T47D (cell line): ENCODE measurements at regions not wholly inside any gene's neighbourhood (a gene's known extent, or its start where the extent isn't known, plus 50 kb on each side); places are given as distances from the start of the nearest gene placed in this dataset.
"Not testable (repeated sequence)": the region's sequence is repeated elsewhere in the genome, so short reads cannot be mapped to it uniquely, and the experiment has no call there.

Experiments
- DNase-seq, 2 experiments: peaks; one replicate each; pipeline versions ENCODE4 v3.0.0 to v3.0.0-alpha.2; 2011 to 2012; ENCODE audit warnings: low read depth in 1 of 2, low spot score in 1 of 2
- JUND ChIP-seq: IDR thresholded peaks from 2 replicates; pipeline ENCODE4 v1.6.1; 2012; ENCODE audit warnings: low read depth
- in situ Hi-C: cut with HindIII; loops from 2 replicates; pipeline ENCODE4 v1.10.0; 2016; ENCODE audit warnings: low sequenced_read_pairs, low pct_unique_long_range_greater_than_20kb

DNA sequence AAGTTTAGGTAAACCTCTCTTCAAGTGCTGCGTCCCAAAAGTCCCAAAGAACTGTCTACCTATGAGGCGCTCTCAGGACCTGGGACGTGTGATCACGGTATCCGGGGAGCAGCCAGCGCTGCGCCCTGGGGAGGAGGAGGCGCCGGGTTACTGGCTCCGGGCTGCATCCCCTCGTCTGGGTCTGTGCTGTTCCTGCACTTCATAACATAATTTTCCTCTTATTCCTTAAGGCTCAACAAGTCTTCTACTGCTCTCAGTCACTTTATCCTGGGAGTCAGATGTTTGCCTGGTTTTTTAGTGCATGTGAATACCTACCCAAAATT lies 629.3 kb downstream of the PRIM2 start:
- in situ Hi-C loops: not testable (repeated sequence)

DNA sequence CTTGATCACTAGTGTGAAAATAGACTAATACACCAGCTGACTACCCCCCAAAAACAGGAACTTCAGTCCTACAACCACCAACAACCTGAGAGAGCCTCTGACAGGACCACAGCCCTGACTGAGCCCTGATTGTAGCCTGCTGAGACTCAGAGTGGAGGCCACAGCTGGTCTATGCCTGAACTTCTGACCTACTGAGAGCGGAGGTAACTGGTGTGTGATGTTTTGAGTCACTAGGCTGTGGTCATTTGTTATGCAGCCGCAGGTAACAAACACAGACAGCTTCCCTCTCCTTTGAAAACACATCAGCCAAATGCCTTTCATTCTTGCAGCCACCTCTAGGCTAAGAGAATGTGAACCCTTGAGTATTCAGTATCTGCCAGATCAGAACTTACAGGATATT lies 631.1 kb downstream of the PRIM2 start:
- DNase-seq, in situ Hi-C loops: not testable (repeated sequence)

More for the DNA sequence above, 629.3 kb downstream of the PRIM2 start:
- DNase-seq: not testable (repeated sequence)

GRCh38 chr6:57950430-57950829 lies 633.0 kb downstream of the PRIM2 start:
- in situ Hi-C loops, DNase-seq: not testable (repeated sequence)

DNA sequence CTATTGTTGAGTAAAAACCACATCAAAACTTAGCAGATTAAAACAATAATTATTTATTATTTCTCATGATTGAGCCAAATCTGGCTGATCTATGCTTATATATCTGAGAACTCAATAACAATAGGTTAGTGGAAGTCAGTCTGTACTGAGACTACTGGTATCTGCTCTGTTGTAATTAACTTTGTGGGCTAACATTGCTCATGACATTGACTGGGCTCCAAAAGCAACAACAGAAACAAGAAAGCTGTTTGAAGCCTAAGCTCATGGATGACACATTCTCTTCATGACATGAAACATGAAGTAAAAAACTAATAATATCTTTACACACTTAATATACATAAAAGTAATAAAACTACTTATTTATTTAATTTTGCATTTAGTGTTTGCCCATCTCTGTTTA lies 649.3 kb downstream of the PRIM2 start:
- DNase-seq, in situ Hi-C loops: not testable (repeated sequence)

DNA sequence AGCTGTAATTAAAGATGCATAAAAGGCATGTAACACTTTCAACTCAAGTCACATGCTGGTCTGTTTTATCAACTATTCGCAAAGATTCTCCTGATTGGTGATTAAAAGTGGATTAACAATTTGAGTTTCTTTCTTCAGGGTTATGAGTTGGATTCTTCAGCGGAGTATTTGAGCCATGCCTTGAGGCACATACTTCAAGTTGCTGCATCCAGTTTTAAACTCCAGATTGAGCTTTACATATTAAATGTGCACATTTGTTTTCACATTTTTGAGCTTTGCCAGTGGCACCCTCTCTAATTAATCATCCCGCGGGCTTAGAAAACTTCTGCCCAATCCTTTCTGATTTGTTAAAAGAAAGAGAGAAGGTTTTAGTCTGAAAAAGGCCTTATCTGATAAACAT lies 654.5 kb downstream of the PRIM2 start:
- DNase-seq, in situ Hi-C loops: not testable (repeated sequence)

DNA sequence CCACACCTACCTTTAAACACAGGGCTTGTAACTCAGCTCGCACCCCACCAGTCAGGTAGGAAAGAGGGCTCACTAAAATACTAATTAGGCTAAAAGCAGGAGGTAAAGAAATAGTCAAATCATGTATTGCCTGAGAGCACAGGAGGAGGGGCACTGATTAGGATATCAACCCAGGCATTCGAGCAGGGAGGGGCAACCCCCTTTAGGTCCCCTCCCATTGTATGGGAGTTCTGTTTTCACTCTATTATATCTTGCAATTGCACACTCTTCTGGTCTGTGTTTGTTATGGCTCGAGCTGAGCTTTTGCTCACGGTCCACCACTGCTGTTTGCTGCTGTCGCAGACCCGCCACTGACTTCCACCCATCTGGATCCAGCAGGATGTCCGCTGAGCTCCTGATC lies 657.2 kb downstream of the PRIM2 start:
- in situ Hi-C loops: no loop called here
- no peak for DNase-seq
- no peak for TF ChIP-seq JUND

DNA sequence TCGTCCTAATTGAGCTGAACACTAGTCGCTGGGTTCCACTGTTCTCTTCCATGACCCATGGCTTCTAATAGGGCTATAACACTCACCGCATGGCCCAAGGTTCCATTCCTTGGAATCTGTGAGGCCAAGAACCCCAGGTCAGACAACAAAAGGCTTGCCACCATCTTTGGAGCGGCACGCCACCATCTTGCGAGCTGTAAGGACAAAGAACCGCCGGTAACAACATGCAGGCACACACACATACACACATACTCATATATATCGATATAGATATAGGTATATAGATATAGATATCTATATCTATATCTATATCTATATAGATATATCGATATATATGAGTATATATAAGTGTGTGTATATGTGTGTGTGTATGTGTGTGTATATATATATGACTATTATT lies 657.7 kb downstream of the PRIM2 start:
- in situ Hi-C loops, DNase-seq: not testable (repeated sequence)

DNA sequence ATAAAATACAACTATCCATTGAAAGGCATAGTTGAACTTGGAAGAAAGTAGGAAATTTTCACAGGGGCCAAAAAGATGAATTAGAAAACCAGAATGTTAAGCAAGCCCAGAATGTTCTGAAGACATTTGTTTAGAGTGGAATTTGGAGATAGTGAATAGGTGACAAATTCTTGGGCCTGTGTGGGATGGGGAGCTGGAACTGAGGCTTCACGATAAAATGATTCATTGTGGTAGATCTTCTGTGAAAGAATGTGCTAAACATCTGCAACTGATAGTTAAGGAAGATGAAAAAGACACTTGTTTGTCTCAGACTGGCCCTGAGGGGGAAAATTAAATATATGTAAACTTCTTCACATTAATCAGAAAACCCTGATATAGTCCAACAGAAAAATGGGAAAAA lies 658.9 kb downstream of the PRIM2 start:
- DNase-seq, in situ Hi-C loops: not testable (repeated sequence)

DNA sequence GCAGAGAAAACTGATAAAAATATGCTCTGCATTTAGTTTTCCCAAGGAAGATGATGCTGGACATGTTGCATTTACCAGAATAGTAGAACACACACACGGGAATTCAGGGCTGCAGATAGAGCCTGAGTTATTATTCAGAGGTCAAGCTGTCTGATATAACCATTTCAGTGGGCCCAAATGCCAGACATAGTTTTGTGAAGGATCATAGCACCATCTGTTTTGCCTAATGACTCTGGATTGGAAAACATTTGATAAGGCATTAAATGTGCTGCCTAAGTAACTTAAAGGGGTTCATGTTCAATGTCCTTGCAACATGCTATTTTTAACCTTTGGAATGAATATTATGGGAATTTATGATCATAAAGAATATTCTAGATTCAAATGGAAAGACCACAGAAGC lies 666.2 kb downstream of the PRIM2 start:
- in situ Hi-C loops: not testable (repeated sequence)

DNA sequence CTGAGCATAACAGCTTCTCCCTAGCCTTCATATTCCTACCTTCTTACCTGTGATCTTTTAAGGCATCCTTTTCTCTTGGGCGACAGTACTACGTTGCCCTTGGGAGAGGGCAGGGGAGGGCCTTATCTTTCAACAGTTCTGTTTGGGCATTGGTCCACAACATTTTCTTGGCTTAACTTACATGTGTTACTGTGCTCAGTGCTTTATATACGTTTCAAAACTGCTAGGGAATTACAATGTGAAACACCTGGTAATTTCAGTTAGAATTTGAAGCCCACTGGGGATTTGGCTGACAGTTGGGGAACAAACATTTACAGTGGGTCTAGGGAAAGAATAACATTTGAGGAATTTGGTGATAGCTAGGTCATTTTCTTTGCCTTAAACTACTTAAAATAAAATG lies 667.1 kb downstream of the PRIM2 start:
- DNase-seq, in situ Hi-C loops: not testable (repeated sequence)

More for the DNA sequence above, 666.2 kb downstream of the PRIM2 start:
- DNase-seq: not testable (repeated sequence)

DNA sequence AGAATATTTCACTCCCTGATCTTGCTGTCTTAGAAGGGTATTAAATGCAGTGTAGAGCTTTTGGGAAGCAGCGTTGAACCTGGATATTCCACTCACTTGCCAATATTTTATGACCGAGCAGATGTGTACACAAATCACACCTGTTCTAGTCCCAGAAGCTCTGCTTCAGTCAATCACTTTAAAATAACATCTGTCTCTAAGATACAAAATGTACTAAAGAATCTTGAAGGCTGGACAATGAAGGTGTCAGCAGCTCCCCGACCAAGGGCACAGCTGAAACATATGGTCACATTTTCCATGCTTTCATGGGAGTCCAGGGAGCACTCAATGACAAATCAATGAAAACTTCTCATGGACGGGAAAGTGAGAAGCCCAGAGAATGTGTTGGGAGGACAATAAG lies 668.3 kb downstream of the PRIM2 start:
- in situ Hi-C loops, DNase-seq: not testable (repeated sequence)

DNA sequence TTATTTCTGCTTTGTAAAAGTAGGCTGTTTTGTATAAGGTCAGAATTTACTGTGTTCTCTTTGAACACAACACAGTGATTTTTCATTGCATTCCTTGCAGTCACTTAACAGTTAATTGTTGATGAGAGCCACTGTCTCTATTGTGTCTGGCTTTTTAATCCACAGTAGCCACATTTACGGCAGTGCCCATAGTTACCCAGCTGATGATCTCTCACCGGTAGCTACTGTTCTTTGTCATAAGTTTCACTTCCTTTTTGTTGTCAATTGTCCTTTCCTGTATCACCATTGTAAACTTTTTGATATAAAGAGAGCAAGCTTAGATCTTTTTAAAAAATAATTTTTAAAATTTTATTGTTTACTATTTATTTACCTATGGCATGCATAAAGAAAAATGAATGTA lies 669.2 kb downstream of the PRIM2 start:
- in situ Hi-C loops, DNase-seq: not testable (repeated sequence)

DNA sequence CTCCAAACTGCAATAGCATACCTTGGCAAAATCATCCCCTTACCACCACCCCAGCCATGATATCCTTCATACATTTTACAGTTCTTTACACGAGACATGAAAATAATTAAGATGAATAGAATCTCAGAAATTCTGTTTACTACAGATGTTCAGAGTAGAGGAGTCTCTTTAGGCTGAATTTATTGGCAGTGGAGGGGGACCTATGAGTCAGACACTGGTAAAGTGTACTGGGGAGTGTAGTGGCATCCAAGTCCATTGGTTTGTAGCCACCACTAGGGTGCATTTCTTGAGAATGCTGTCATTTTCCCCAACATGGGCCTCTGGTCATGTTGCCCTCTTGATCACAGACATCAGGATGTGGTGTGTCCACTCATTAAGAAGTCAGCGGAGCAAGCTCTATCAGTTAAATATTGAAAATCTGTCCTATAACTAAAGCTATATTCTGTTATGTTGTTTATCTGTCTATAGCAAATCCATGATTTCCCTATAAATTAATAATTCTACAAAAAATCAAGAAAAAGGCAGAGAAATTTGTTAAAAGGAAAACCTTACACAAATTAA lies 672.2 kb downstream of the PRIM2 start:
- in situ Hi-C loops, DNase-seq: not testable (repeated sequence)

GRCh38 chr6:57998858-57999619 lies 681.6 kb downstream of the PRIM2 start:
- DNase-seq, in situ Hi-C loops: not testable (repeated sequence)

DNA sequence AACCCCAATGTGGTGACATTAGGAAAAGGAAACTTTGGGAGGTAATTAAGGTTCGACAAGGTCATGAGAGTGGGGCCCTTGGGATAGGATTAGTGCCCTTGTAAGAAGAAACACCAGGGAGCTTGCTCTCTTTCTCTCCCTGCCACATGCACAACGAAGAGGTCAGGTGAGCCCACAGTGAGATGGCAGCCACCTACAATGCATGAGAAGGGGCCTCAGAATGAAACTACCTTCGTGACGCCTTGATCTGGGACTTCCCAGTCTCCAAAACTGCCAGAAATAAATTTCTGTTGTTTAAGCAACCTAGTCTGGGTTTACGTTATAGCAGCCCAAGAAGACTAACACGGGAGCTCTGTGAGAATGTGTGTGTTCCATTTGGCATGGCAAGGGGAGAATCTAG lies 682.8 kb downstream of the PRIM2 start:
- DNase-seq, in situ Hi-C loops: not testable (repeated sequence)

GRCh38 chr6:58003417-58004167 lies 686.2 kb downstream of the PRIM2 start:
- DNase-seq: peak; percentile 0 to 58
- in situ Hi-C loops: not testable (repeated sequence)

GRCh38 chr6:58007334-58008000 lies 690.0 kb downstream of the PRIM2 start:
- in situ Hi-C loops, DNase-seq: not testable (repeated sequence)

- in situ Hi-C loops, DNase-seq: not testable (repeated sequence)
Observed at GRCh38 chr6:58008001-58008335, 690.5 kb downstream of the PRIM2 start.
